OCI-LY1 (cell line): ENCODE measurements at regions not wholly inside any gene's neighbourhood (a gene's known extent, or its start where the extent isn't known, plus 50 kb on each side); places are given as distances from the start of the nearest gene placed in this dataset.

Experiments used
- H2AFZ ChIP-seq: fragments of 200-600 bp; sonication (generic), shearing (Covaris generic); 2 replicates; pipeline ENCODE4 v1.6.0; 2014; ENCODE audit warnings: antibody characterized with exemption, mild to moderate bottlenecking, low read length
- H3F3A ChIP-seq: fragments of 200-600 bp; sonication (generic), shearing (Covaris generic); 2 replicates; pipeline ENCODE4 v1.6.0; 2014; ENCODE audit warnings: mild to moderate bottlenecking, antibody characterized with exemption, low read length, moderate library complexity; ENCODE audit not compliant: insufficient read depth
- H3K27ac ChIP-seq: fragments of 200-600 bp; sonication (generic); 2 replicates; pipeline ENCODE4 v1.5.1; 2014; ENCODE audit warnings: low read length, mixed run types, mild to moderate bottlenecking, low read depth; ENCODE audit not compliant: poor library complexity, severe bottlenecking
- H3K27me3 ChIP-seq: fragments of 200-600 bp; sonication (generic); 2 replicates; pipeline ENCODE4 v1.6.0; 2014; ENCODE audit warnings: antibody characterized with exemption, mild to moderate bottlenecking, low read length, moderate library complexity; ENCODE audit not compliant: insufficient read depth
- H3K36me3 ChIP-seq: fragments of 200-600 bp; sonication (generic); 2 replicates; pipeline ENCODE4 v1.6.1; 2014; ENCODE audit warnings: mild to moderate bottlenecking, antibody characterized with exemption, low read length, moderate library complexity, mixed read lengths; ENCODE audit not compliant: insufficient read depth
- H3K4me1 ChIP-seq: fragments of 200-600 bp; sonication (generic); 2 replicates; pipeline ENCODE4 v1.5.1; 2014; ENCODE audit warnings: mild to moderate bottlenecking, low read length, moderate library complexity; ENCODE audit not compliant: insufficient read depth, severe bottlenecking
- H3K4me2 ChIP-seq: fragments of 200-600 bp; sonication (generic), shearing (Covaris generic); 2 replicates; pipeline ENCODE4 v1.6.1; 2014; ENCODE audit warnings: low read length
- H3K4me3 ChIP-seq: fragments of 200-600 bp; sonication (generic); 2 replicates; pipeline ENCODE4 v1.5.1; 2014; ENCODE audit warnings: low read length, low read depth, mild to moderate bottlenecking, mixed read lengths; ENCODE audit not compliant: poor library complexity, severe bottlenecking
- H3K79me2 ChIP-seq: fragments of 200-600 bp; shearing (Covaris generic); 2 replicates; pipeline ENCODE4 v1.6.1; 2016; ENCODE audit warnings: mixed run types, low read length, mixed read lengths; ENCODE audit not compliant: insufficient read depth
- H3K9ac ChIP-seq: fragments of 200-600 bp; sonication (generic), shearing (Covaris generic); 2 replicates; pipeline ENCODE4 v1.6.1; 2014; ENCODE audit warnings: mild to moderate bottlenecking, low read length, mixed read lengths
- H3K9me2 ChIP-seq: fragments of 200-600 bp; sonication (generic), shearing (Covaris generic); 2 replicates; pipeline ENCODE4 v1.6.1; 2014; ENCODE audit warnings: low read depth, mild to moderate bottlenecking, low read length, mixed read lengths
- H3K9me3 ChIP-seq: fragments of 200-600 bp; shearing (Covaris generic); 2 replicates; pipeline ENCODE4 v1.6.1; 2014; ENCODE audit warnings: low read length, mixed read lengths
- H4K20me1 ChIP-seq: fragments of 200-600 bp; sonication (generic), shearing (Covaris generic); 2 replicates; pipeline ENCODE4 v1.6.0; 2016; ENCODE audit warnings: mild to moderate bottlenecking, low read length; ENCODE audit not compliant: insufficient read depth
- CTCF ChIP-seq: fragments of 200-600 bp; sonication (generic), shearing (Covaris generic); IDR thresholded peaks from 2 replicates; pipeline ENCODE4 v1.5.1; 2017; ENCODE audit warnings: mild to moderate bottlenecking, antibody characterized with exemption, low read length, moderate library complexity, mixed read lengths
- EZH2 ChIP-seq: fragments of 200-600 bp; sonication (generic), shearing (Covaris generic); IDR thresholded peaks from 2 replicates; pipeline ENCODE4 v1.8.0; 2017; ENCODE audit warnings: borderline replicate concordance, mixed run types, mild to moderate bottlenecking, antibody characterized with exemption, low read length, moderate library complexity, mixed read lengths

DNA sequence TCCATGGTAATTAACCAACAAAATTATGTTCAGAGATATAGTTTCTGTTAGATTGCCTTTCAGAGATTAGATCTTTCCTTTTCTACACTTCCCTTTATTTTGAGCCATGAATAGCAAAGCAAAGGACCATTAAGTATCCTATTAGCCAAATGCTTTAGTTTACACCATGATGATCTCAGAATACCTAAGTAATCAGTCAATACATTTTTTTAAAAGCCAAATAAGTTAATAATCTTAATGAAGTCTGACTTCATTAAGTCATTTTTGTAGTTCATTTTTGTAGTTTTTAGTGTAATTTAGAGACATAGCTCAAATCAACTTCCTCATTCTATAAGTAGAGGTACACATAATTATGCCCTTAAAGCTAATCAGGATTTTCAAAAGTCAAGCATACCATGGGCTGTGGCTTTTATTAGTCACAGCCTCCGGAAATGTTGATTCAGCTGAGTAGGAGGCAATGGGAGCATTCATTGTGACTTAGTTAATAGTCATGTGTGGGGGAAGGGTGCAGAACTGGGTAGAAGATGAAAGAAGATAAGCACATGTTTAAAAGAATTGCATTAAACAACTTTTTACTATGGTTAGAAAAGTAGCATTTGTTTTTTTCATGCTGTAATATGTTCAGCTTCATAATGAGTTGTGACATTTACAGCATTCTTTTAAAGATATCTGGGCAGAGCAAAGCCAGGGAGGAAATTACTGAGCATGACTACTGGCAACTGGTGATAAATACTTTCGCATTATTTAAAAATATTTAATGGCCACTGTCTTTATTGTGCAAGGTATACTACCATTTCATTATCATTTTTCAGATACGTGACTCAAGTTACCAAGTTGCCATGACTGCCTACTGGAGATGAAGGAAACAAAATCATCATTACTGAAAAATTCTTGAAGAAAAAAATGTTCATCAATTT is 57.3 kb upstream of the CCDC71L start:
- Histone ChIP-seq H3K27ac (no peak overlapping the region), H3K79me2 (no peaks in the 10 kb centered on the region), H3K36me3 (no peaks in the 10 kb centered on the region), H3K9me3 (no peaks in the 10 kb centered on the region), H3K27me3 (no peaks in the 10 kb centered on the region), H3K9ac (no peak overlapping the region), H4K20me1 (no peaks in the 10 kb centered on the region), H3K4me2 (peak overlapping the region; percentile 2; the same call in 1 of the 2 replicates), H3K4me3 (no peak overlapping the region), H3F3A (no peaks in the 10 kb centered on the region), H3K4me1 (peaks cover 8% of the 10 kb centered on the region), H3K9me2 (no peaks in the 10 kb centered on the region), H2AFZ (no peak overlapping the region)
- TF ChIP-seq CTCF: no peak
- no peak for TF ChIP-seq EZH2

- no peaks in the 10 kb centered on the region for H4K20me1 ChIP-seq
- H3K79me2 ChIP-seq: no peaks in the 10 kb centered on the region
- no peak overlapping the region for H2AFZ ChIP-seq
- H3K27me3 ChIP-seq: no peaks in the 10 kb centered on the region
- H3K9me3 ChIP-seq: no peaks in the 10 kb centered on the region
- TF ChIP-seq CTCF: no peak
- TF ChIP-seq EZH2: no peak
- no peak overlapping the region for H3K4me3 ChIP-seq
- H3K36me3 ChIP-seq: no peaks in the 10 kb centered on the region
- H3K4me2 ChIP-seq: no peak overlapping the region
- no peaks in the 10 kb centered on the region for H3F3A ChIP-seq
- peaks cover 8% of the 10 kb centered on the region for H3K4me1 ChIP-seq
- H3K9me2 ChIP-seq: no peaks in the 10 kb centered on the region
- H3K9ac ChIP-seq: no peak overlapping the region
- no peak overlapping the region for H3K27ac ChIP-seq
Measured at GRCh38 chr7:106720641-106721040, 59.7 kb upstream of the CCDC71L start.

DNA sequence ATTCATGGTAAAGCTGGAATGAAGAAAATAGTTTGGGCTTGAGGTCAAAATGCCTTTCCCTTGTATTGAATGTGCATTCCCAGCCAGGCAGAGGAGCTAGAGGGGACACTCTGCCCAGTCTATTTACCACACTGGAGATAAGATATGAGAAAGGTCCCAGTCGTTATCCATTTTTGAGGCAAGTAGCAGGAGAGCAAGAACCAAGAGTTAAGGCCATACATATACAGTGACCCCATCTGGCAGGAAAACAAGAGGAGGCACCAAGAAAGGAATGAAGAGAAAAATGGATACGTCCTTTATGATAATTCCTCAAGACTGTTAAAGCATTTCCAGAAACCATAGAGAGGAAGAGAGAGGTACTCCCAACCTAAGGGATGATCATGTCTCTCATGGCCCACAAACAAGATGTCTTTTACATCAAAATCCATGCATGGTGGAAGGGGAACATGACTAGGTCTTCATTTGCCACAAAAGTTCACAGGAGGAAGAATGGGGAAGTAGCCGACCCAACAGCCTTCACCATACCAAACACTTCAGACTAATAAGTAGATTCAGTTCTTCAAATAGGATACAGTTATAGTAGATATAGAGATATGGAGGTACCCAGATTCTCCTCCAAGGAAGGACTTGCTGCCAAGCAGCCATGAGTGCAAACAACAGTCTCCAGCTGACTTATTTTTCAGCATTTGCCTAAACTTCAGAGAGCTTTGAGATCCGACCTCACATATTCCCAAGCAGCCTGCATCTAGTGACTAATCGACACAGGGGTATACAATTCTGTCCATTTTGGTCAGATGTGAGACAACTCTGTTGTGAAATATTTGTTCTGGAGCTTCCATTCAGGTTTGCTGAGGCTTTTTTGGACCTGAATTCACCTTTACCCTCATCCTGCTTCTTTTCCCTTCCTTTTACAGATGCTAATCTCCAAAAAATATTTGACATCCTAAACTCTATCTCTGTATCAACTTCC is 61.1 kb upstream of the CCDC71L start:
- no peaks in the 10 kb centered on the region for H3K27me3 ChIP-seq
- H3K9me2 ChIP-seq: no peaks in the 10 kb centered on the region
- TF ChIP-seq EZH2 (no peak), CTCF (no peak)
- no peaks in the 10 kb centered on the region for H3K9me3 ChIP-seq
- no peaks in the 10 kb centered on the region for H4K20me1 ChIP-seq
- no peak overlapping the region for H3K9ac ChIP-seq
- H3K4me1 ChIP-seq: peaks cover 8% of the 10 kb centered on the region
- H3K79me2 ChIP-seq: no peaks in the 10 kb centered on the region
- no peak overlapping the region for H2AFZ ChIP-seq
- H3K36me3 ChIP-seq: no peaks in the 10 kb centered on the region
- no peak overlapping the region for H3K4me3 ChIP-seq
- H3K4me2 ChIP-seq: no peak overlapping the region
- H3F3A ChIP-seq: no peaks in the 10 kb centered on the region
- no peak overlapping the region for H3K27ac ChIP-seq
